ENCODE measurements at regions not wholly inside any gene's neighbourhood (a gene's known extent, or its start where the extent isn't known, plus 50 kb on each side); places are given as distances from the start of the nearest gene placed in this dataset.

- H3K4me3 ChIP-seq: no peak overlapping the region
- H3K27me3 ChIP-seq: no peaks in the 10 kb centered on the region
- no peak for TF ChIP-seq CTCF (IDR thresholded peaks at IDR 0.05)
- no peak for TF ChIP-seq POLR2AphosphoS5 (IDR thresholded peaks at IDR 0.05; ENCODE audit: insufficient read depth in 1 of 2, low read depth in 1 of 2)
- no peak for TF ChIP-seq POLR2A (IDR thresholded peaks at IDR 0.05)
- H3K4me1 ChIP-seq: no peaks in the 10 kb centered on the region
- no peaks in the 10 kb centered on the region for H3K9me3 ChIP-seq
- H3K27ac ChIP-seq: no peak overlapping the region
- no peak for DNase-seq (ENCODE audit: extremely low spot score in 2 of 2)
- H3K36me3 ChIP-seq: no peaks in the 10 kb centered on the region
- intact Hi-C loops (cut with DNase I): loop anchor here (10.0 kb wide), 1 partner anchor 968 kb away; no protein-coding TSS in a partner anchor
Measured at GRCh38 chr7:17207220-17207619, 91.2 kb upstream of the AHR start.

- H3K4me1 ChIP-seq: no peaks in the 10 kb centered on the region
- TF ChIP-seq POLR2A (IDR thresholded peaks at IDR 0.05) (no peak), POLR2AphosphoS5 (IDR thresholded peaks at IDR 0.05; ENCODE audit: insufficient read depth in 1 of 2, low read depth in 1 of 2) (no peak), CTCF (IDR thresholded peaks at IDR 0.05) (no peak)
- no peaks in the 10 kb centered on the region for H3K9me3 ChIP-seq
- no peaks in the 10 kb centered on the region for H3K27me3 ChIP-seq
- H3K4me3 ChIP-seq: no peak overlapping the region
- H3K36me3 ChIP-seq: no peaks in the 10 kb centered on the region
- no peak overlapping the region for H3K27ac ChIP-seq
- intact Hi-C loops (cut with DNase I): loop anchor here (10.0 kb wide), 1 partner anchor 966 kb away; no protein-coding TSS in a partner anchor
- no peak for DNase-seq (ENCODE audit: extremely low spot score in 2 of 2)
Measured at GRCh38 chr7:17209101-17209500, 89.4 kb upstream of the AHR start.

GRCh38 chr7:17211307-17211836, 87.1 kb upstream of the AHR start:
- Histone ChIP-seq H3K4me3 (no peak overlapping the region), H3K27me3 (no peaks in the 10 kb centered on the region), H3K9me3 (no peaks in the 10 kb centered on the region), H3K36me3 (no peaks in the 10 kb centered on the region), H3K27ac (no peak overlapping the region), H3K4me1 (no peaks in the 10 kb centered on the region)
- no peak for DNase-seq (ENCODE audit: extremely low spot score in 2 of 2)
- intact Hi-C loops (cut with DNase I): no loop called here
- no peak for TF ChIP-seq POLR2AphosphoS5 (IDR thresholded peaks at IDR 0.05; ENCODE audit: insufficient read depth in 1 of 2, low read depth in 1 of 2)
- TF ChIP-seq CTCF (IDR thresholded peaks at IDR 0.05): no peak
- no peak for TF ChIP-seq POLR2A (IDR thresholded peaks at IDR 0.05)

- intact Hi-C loops (cut with DNase I): no loop called here
- no peak for DNase-seq (ENCODE audit: extremely low spot score in 2 of 2)
- no peaks in the 10 kb centered on the region for H3K9me3 ChIP-seq
- H3K4me1 ChIP-seq: no peaks in the 10 kb centered on the region
- no peaks in the 10 kb centered on the region for H3K36me3 ChIP-seq
- H3K27me3 ChIP-seq: no peaks in the 10 kb centered on the region
- no peak overlapping the region for H3K4me3 ChIP-seq
- H3K27ac ChIP-seq: no peak overlapping the region
- TF ChIP-seq CTCF (IDR thresholded peaks at IDR 0.05) (no peak), POLR2A (IDR thresholded peaks at IDR 0.05) (no peak), POLR2AphosphoS5 (IDR thresholded peaks at IDR 0.05; ENCODE audit: insufficient read depth in 1 of 2, low read depth in 1 of 2) (no peak)
Measured at GRCh38 chr7:17212188-17212587, 86.3 kb upstream of the AHR start.

- no peaks in the 10 kb centered on the region for H3K36me3 ChIP-seq
- no peaks in the 10 kb centered on the region for H3K27me3 ChIP-seq
- no peak for DNase-seq (ENCODE audit: extremely low spot score in 2 of 2)
- intact Hi-C loops (cut with DNase I): no loop called here
- no peak overlapping the region for H3K27ac ChIP-seq
- no peak for TF ChIP-seq CTCF (IDR thresholded peaks at IDR 0.05)
- no peak for TF ChIP-seq POLR2AphosphoS5 (IDR thresholded peaks at IDR 0.05; ENCODE audit: insufficient read depth in 1 of 2, low read depth in 1 of 2)
- TF ChIP-seq POLR2A (IDR thresholded peaks at IDR 0.05): no peak
- H3K9me3 ChIP-seq: no peaks in the 10 kb centered on the region
- no peak overlapping the region for H3K4me3 ChIP-seq
- no peaks in the 10 kb centered on the region for H3K4me1 ChIP-seq
Measured at GRCh38 chr7:17227766-17228490, 70.5 kb upstream of the AHR start.

Data from vagina (tissue), 2 donors.